ENCODE measurements at regions not wholly inside any gene's neighbourhood (a gene's known extent, or its start where the extent isn't known, plus 50 kb on each side); places are given as distances from the start of the nearest gene placed in this dataset.

GRCh38 chr13:99075268-99076191 lies 97.7 kb upstream of the DOCK9 start:
- no peaks in the 10 kb centered on the region for H3K36me3 Mint-ChIP-seq (ENCODE audit: insufficient read depth, unreplicated experiment)
- TF ChIP-seq, protein P1, sequence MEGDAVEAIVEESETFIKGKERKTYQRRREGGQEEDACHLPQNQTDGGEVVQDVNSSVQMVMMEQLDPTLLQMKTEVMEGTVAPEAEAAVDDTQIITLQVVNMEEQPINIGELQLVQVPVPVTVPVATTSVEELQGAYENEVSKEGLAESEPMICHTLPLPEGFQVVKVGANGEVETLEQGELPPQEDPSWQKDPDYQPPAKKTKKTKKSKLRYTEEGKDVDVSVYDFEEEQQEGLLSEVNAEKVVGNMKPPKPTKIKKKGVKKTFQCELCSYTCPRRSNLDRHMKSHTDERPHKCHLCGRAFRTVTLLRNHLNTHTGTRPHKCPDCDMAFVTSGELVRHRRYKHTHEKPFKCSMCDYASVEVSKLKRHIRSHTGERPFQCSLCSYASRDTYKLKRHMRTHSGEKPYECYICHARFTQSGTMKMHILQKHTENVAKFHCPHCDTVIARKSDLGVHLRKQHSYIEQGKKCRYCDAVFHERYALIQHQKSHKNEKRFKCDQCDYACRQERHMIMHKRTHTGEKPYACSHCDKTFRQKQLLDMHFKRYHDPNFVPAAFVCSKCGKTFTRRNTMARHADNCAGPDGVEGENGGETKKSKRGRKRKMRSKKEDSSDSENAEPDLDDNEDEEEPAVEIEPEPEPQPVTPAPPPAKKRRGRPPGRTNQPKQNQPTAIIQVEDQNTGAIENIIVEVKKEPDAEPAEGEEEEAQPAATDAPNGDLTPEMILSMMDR (IDR thresholded peaks at IDR 0.05; ENCODE audit: unreplicated experiment): no peak
- CTCF ChIA-PET: no interaction called here
- H3K4me3 Mint-ChIP-seq (ENCODE audit: low read depth, unreplicated experiment): no peak overlapping the region
- no peak overlapping the region for H3K27ac Mint-ChIP-seq (ENCODE audit: unreplicated experiment)
- DNase-seq: no peak
- peaks cover 14% of the 10 kb centered on the region for H3K4me1 Mint-ChIP-seq (ENCODE audit: low read depth, unreplicated experiment)
- no peaks in the 10 kb centered on the region for H3K27me3 Mint-ChIP-seq (ENCODE audit: unreplicated experiment)
- H3K9me3 Mint-ChIP-seq (ENCODE audit: low read depth, unreplicated experiment): peaks cover 8% of the 10 kb centered on the region
- intact Hi-C loops (cut with micrococcal nuclease; ENCODE audit: unreplicated experiment): no loop called here
- BruUV-seq (replicated peaks): no TSS peak

GRCh38 chr13:99078017-99078771 lies 100.3 kb upstream of the DOCK9 start:
- H3K9me3 Mint-ChIP-seq (ENCODE audit: low read depth, unreplicated experiment): peaks cover 9% of the 10 kb centered on the region
- no peak for DNase-seq
- H3K27me3 Mint-ChIP-seq (ENCODE audit: unreplicated experiment): no peaks in the 10 kb centered on the region
- no peak overlapping the region for H3K4me3 Mint-ChIP-seq (ENCODE audit: low read depth, unreplicated experiment)
- CTCF ChIA-PET: no interaction called here
- H3K27ac Mint-ChIP-seq (ENCODE audit: unreplicated experiment): no peak overlapping the region
- TF ChIP-seq, protein P1 (IDR thresholded peaks at IDR 0.05; ENCODE audit: unreplicated experiment): no peak
- intact Hi-C loops (cut with micrococcal nuclease; ENCODE audit: unreplicated experiment): no loop called here
- H3K4me1 Mint-ChIP-seq (ENCODE audit: low read depth, unreplicated experiment): peaks cover 17% of the 10 kb centered on the region
- H3K36me3 Mint-ChIP-seq (ENCODE audit: insufficient read depth, unreplicated experiment): no peaks in the 10 kb centered on the region
- BruUV-seq (replicated peaks): no TSS peak

DNA sequence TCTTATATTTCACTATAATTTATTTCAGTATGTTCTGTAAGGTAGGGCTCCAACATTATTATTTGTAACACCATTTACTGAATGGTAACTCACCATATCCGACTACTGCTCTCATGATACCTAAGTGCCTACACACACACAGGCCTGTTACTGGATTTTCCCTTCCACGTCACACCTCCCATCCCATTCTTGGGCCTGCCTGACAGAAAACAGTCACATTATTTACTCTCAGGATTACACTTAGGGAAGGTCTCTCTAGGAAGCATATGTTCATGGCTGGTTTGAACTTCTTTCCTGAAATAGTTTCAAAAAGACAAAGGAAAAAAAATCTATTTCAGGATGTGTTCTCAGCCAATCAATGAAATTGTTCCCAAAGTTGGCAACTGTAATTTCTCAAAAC lies 102.3 kb upstream of the DOCK9 start:
- TF ChIP-seq, protein P1 (IDR thresholded peaks at IDR 0.05; ENCODE audit: unreplicated experiment): no peak
- Mint-ChIP-seq H3K4me3 (ENCODE audit: low read depth, unreplicated experiment) (no peak overlapping the region), H3K9me3 (ENCODE audit: low read depth, unreplicated experiment) (peaks cover 7% of the 10 kb centered on the region), H3K27me3 (ENCODE audit: unreplicated experiment) (no peaks in the 10 kb centered on the region), H3K36me3 (ENCODE audit: insufficient read depth, unreplicated experiment) (no peaks in the 10 kb centered on the region), H3K4me1 (ENCODE audit: low read depth, unreplicated experiment) (peaks cover 17% of the 10 kb centered on the region), H3K27ac (ENCODE audit: unreplicated experiment) (no peak overlapping the region)
- intact Hi-C loops (cut with micrococcal nuclease; ENCODE audit: unreplicated experiment): no loop called here
- DNase-seq: no peak
- CTCF ChIA-PET: no interaction called here
- no TSS peak for BruUV-seq (replicated peaks)

DNA sequence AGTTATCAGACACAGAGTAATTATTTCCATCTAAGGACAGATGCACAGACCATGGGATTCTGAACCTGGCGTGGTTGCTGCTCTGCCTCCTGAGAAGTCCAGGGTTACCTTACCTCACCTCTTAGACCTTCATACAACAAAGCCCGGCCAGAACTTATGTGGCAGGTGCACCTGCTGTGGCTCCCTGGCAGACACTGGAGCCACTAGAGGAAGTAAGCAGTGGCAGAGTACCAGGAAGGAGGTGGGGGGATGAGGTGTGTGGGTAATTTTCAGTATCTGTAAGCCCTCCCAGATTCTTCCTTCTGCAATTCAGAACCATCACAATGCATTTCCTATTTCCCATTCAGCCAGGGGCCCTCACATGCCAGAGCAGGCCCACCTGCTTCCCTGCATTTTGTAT lies 106.1 kb upstream of the DOCK9 start:
- H3K4me3 Mint-ChIP-seq (ENCODE audit: low read depth, unreplicated experiment): no peak overlapping the region
- peaks cover 13% of the 10 kb centered on the region for H3K36me3 Mint-ChIP-seq (ENCODE audit: insufficient read depth, unreplicated experiment)
- peaks cover 8% of the 10 kb centered on the region for H3K4me1 Mint-ChIP-seq (ENCODE audit: low read depth, unreplicated experiment)
- intact Hi-C loops (cut with micrococcal nuclease; ENCODE audit: unreplicated experiment): no loop called here
- H3K9me3 Mint-ChIP-seq (ENCODE audit: low read depth, unreplicated experiment): peaks cover 3% of the 10 kb centered on the region
- no peak for DNase-seq
- no peak overlapping the region for H3K27ac Mint-ChIP-seq (ENCODE audit: unreplicated experiment)
- CTCF ChIA-PET: no interaction called here
- TF ChIP-seq, protein P1 (IDR thresholded peaks at IDR 0.05; ENCODE audit: unreplicated experiment): no peak
- no peaks in the 10 kb centered on the region for H3K27me3 Mint-ChIP-seq (ENCODE audit: unreplicated experiment)
- BruUV-seq (replicated peaks): TSS peak; percentile 13

All from Calu3 (cell line).